RWPE2 (cell line): ENCODE measurements at regions not wholly inside any gene's neighbourhood (a gene's known extent, or its start where the extent isn't known, plus 50 kb on each side); places are given as distances from the start of the nearest gene placed in this dataset.

Source experiments
- ATAC-seq: fragments of 200-7000 bp; cut with Tn5 transposase; 3 replicates; pipeline ENCODE4 v1.9.1; 2021; ENCODE audit warnings: low read depth
- DNase-seq: peaks from one replicate; pipeline ENCODE4 v3.0.0-alpha.2; 2020; ENCODE audit warnings: low spot score
- H3K27ac ChIP-seq: fragments of 450-650 bp; 2 replicates; pipeline ENCODE4 v1.5.1; 2017; ENCODE audit warnings: mild to moderate bottlenecking; ENCODE audit not compliant: poor library complexity, severe bottlenecking
- H3K27me3 ChIP-seq: fragments of 250-450 bp; sonication (Bioruptor Pico); 2 replicates; pipeline ENCODE4 v1.5.1; 2021; ENCODE audit warnings: mild to moderate bottlenecking, moderate library complexity; ENCODE audit not compliant: insufficient read depth, poor library complexity, severe bottlenecking
- H3K36me3 ChIP-seq: fragments of 250-450 bp; sonication (Bioruptor Pico); 2 replicates; pipeline ENCODE4 v1.5.1; 2020; ENCODE audit warnings: low read depth, mild to moderate bottlenecking, moderate library complexity
- H3K4me1 ChIP-seq: fragments of 250-450 bp; sonication (Bioruptor Pico); 2 replicates; pipeline ENCODE4 v1.5.1; 2021; ENCODE audit warnings: mild to moderate bottlenecking, moderate library complexity; ENCODE audit not compliant: insufficient read depth, poor library complexity, severe bottlenecking
- H3K4me3 ChIP-seq: fragments of 250-450 bp; sonication (Bioruptor Pico); 2 replicates; pipeline ENCODE4 v1.5.1; 2021; ENCODE audit warnings: mild to moderate bottlenecking, moderate library complexity; ENCODE audit not compliant: severe bottlenecking
- H3K9me3 ChIP-seq: fragments of 250-450 bp; sonication (Bioruptor Pico); 2 replicates; pipeline ENCODE4 v1.5.1; 2021; ENCODE audit warnings: mild to moderate bottlenecking, moderate library complexity; ENCODE audit not compliant: severe bottlenecking
- CTCF ChIP-seq: fragments of 450-650 bp; IDR thresholded peaks from one replicate; pipeline ENCODE4 v1.5.1; 2017; ENCODE audit warnings: mild to moderate bottlenecking, moderate library complexity; ENCODE audit not compliant: poor library complexity, severe bottlenecking

- no peak overlapping the region for H3K4me3 ChIP-seq
- H3K27me3 ChIP-seq, result no peaks in the 10 kb centered on the region
- TF ChIP-seq CTCF, result no peak
- H3K27ac ChIP-seq, result no peak overlapping the region
- H3K4me1 ChIP-seq, result peaks cover 6% of the 10 kb centered on the region
- H3K9me3 ChIP-seq, result no peaks in the 10 kb centered on the region
- H3K36me3 ChIP-seq, result no peaks in the 10 kb centered on the region
- DNase-seq (no peak), ATAC-seq (no peak)
Measured at GRCh38 chr10:7030134-7030855, 380.5 kb downstream of the SFMBT2 start.

GRCh38 chr10:7029672-7030071 is 381.2 kb downstream of the SFMBT2 start:
- DNase-seq, result no peak
- Histone ChIP-seq H3K9me3 (no peaks in the 10 kb centered on the region), H3K27ac (no peak overlapping the region), H3K4me1 (peaks cover 6% of the 10 kb centered on the region), H3K36me3 (no peaks in the 10 kb centered on the region), H3K27me3 (no peaks in the 10 kb centered on the region), H3K4me3 (no peak overlapping the region)
- no peak for ATAC-seq
- no peak for TF ChIP-seq CTCF

- Histone ChIP-seq H3K4me1 (peaks cover 6% of the 10 kb centered on the region), H3K27me3 (no peaks in the 10 kb centered on the region), H3K27ac (no peak overlapping the region), H3K36me3 (no peaks in the 10 kb centered on the region), H3K9me3 (no peaks in the 10 kb centered on the region), H3K4me3 (no peak overlapping the region)
- no peak for TF ChIP-seq CTCF
- ATAC-seq (no peak), DNase-seq (no peak)
Measured at GRCh38 chr10:7028809-7029166, 382.0 kb downstream of the SFMBT2 start.

- DNase-seq, result no peak
- H3K9me3 ChIP-seq, result no peaks in the 10 kb centered on the region
- H3K4me1 ChIP-seq, result peaks cover 6% of the 10 kb centered on the region
- no peak for TF ChIP-seq CTCF
- H3K36me3 ChIP-seq, result no peaks in the 10 kb centered on the region
- ATAC-seq, result no peak
- H3K27me3 ChIP-seq, result no peaks in the 10 kb centered on the region
- no peak overlapping the region for H3K4me3 ChIP-seq
- no peak overlapping the region for H3K27ac ChIP-seq
Measured at GRCh38 chr10:7027913-7028808, 382.7 kb downstream of the SFMBT2 start.
